OCI-LY7 (cell line): ENCODE measurements at regions not wholly inside any gene's neighbourhood (a gene's known extent, or its start where the extent isn't known, plus 50 kb on each side); places are given as distances from the start of the nearest gene placed in this dataset.

Experiments
- EZH2phosphoT487 ChIP-seq: fragments of 200-600 bp; sonication (generic); IDR thresholded peaks from 2 replicates; pipeline ENCODE4 v1.6.1; 2018; ENCODE audit warnings: low read depth, borderline replicate concordance, mild to moderate bottlenecking, mixed run types, antibody characterized with exemption, low read length, moderate library complexity, mixed read lengths
- TF ChIP-seq, protein P1 (sequence below): fragments of 200-600 bp; sonication (generic); conservative IDR thresholded peaks from 2 replicates; pipeline ENCODE4 v1.5.1; 2014; ENCODE audit warnings: mild to moderate bottlenecking, antibody characterized with exemption, low read length, moderate library complexity, mixed read lengths

DNA sequence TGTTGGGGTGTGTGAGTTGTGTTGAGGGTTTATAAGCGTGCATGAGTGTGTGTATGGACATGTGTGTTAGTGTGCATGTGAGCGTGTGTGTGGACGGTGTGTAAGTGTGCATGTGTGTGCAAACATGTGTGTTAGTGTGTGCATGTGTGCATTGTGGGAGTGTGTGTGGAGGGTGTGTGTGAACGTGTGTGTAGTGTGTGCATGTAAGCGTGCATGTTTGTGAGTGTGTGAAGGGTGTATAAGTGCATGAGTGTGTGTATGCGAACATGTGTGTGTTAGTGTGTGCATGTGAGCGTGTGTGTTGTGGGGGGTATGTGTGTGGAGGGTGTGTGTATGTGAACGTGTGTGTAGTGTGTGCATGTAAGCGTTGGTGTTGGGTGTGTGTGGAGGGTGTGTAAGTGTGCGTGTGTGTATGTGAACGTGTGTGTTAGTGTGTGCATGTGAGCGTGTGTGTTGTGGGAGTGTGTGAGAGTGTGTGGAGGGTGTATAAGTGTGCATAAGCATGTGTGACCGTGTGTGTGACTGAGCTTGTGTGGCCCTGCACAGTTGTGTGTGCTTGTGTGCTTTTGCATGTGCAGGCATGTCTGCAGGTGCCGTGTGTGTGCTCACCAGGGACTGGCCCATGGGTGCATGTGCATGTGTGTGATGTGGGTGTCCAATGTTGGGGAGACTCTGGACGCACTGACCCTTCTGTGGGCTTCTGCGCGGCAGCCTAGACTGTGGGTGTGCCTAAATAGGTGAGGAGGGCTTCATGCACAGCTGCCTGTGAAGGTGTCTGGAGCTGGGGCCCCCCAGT, 866.2 kb downstream of the TBC1D22A start:
- TF ChIP-seq, protein P1, sequence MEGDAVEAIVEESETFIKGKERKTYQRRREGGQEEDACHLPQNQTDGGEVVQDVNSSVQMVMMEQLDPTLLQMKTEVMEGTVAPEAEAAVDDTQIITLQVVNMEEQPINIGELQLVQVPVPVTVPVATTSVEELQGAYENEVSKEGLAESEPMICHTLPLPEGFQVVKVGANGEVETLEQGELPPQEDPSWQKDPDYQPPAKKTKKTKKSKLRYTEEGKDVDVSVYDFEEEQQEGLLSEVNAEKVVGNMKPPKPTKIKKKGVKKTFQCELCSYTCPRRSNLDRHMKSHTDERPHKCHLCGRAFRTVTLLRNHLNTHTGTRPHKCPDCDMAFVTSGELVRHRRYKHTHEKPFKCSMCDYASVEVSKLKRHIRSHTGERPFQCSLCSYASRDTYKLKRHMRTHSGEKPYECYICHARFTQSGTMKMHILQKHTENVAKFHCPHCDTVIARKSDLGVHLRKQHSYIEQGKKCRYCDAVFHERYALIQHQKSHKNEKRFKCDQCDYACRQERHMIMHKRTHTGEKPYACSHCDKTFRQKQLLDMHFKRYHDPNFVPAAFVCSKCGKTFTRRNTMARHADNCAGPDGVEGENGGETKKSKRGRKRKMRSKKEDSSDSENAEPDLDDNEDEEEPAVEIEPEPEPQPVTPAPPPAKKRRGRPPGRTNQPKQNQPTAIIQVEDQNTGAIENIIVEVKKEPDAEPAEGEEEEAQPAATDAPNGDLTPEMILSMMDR: no peak
- no peak for TF ChIP-seq EZH2phosphoT487
